Ovary (tissue), 7 donors: ENCODE measurements at regions not wholly inside any gene's neighbourhood (a gene's known extent, or its start where the extent isn't known, plus 50 kb on each side); places are given as distances from the start of the nearest gene placed in this dataset.
"Not testable (repeated sequence)": the region's sequence is repeated elsewhere in the genome, so short reads cannot be mapped to it uniquely, and the experiment has no call there.

Experiments used
- DNase-seq, 5 donors: peaks; one replicate each; pipeline ENCODE4 v3.0.0-alpha.2; 2019 to 2020
- H3K27ac ChIP-seq, 2 donors: fragments of 200-600 bp; one replicate each; pipeline versions ENCODE4 v1.5.1 to v1.8.0; 2019 to 2022
- H3K27me3 ChIP-seq: fragments of 200-600 bp; one replicate; pipeline ENCODE4 v1.8.0; 2022
- H3K36me3 ChIP-seq: fragments of 200-600 bp; sonication (generic); one replicate; pipeline ENCODE4 v1.5.1; 2019
- H3K4me1 ChIP-seq: one replicate; pipeline ENCODE4 v1.8.1; 2013; ENCODE audit warnings: mild to moderate bottlenecking, moderate library complexity; ENCODE audit not compliant: insufficient read depth
- H3K4me3 ChIP-seq: fragments of 200-600 bp; sonication (generic); one replicate; pipeline ENCODE4 v1.5.1; 2017
- H3K9me3 ChIP-seq, 2 donors: fragments of 200-600 bp in 1 of 2; sonication (generic) in 1 of 2; one replicate each; pipeline versions ENCODE4 v1.5.1 to v1.8.1; 2013 to 2019; ENCODE audit warnings: mild to moderate bottlenecking in 1 of 2, moderate library complexity in 1 of 2
- EP300 ChIP-seq: sonication (generic); formaldehyde crosslinking; IDR thresholded peaks from one replicate; pipeline ENCODE4 v1.6.1; 2017; ENCODE audit warnings: antibody characterized with exemption
- POLR2A ChIP-seq: fragments of 450-650 bp; IDR thresholded peaks from one replicate; pipeline ENCODE4 v1.6.1; 2017; ENCODE audit warnings: antibody characterized with exemption, mild to moderate bottlenecking, moderate library complexity
- WGBS, 3 donors: extraction: QIAGEN DNeasy Blood & Tissue Kit in 1 of 3; methylation state at CpG; one replicate each; pipeline versions ENCODE4 v1.1.5 to v1.1.7; 2013 to 2017; 5-methylcytosine and 5-hydroxymethylcytosine counted together
- intact Hi-C, 4 donors: fragments of 100-400 bp; cut with DNase I; formaldehyde crosslinking; loops; one replicate each; pipeline versions ENCODE4 v1.11.0 to v1.15.1; 2022 to 2023
- TF ChIP-seq, protein P1 (sequence below), 3 donors: fragments of 450-650 bp in 2 of 3; fragments of 200-600 bp in 1 of 3; IDR thresholded peaks; one replicate each; pipeline versions ENCODE4 v1.5.1 to v1.8.0; 2016 to 2022; ENCODE audit warnings: antibody characterized with exemption in 3 of 3, mild to moderate bottlenecking in 1 of 3
- donor health status: DM: no; HTN: no; CAD: no; lungs with moderate emphysema.
- donor health status: DM: no; HTN: no; CAD: no.
- donor health status: Bipolar disorder and iron deficiency.
- donor health status: DM: no; HTN: no; CAD: no.
- donor health status: DM: yes; HTN: yes; CAD: no.

DNA sequence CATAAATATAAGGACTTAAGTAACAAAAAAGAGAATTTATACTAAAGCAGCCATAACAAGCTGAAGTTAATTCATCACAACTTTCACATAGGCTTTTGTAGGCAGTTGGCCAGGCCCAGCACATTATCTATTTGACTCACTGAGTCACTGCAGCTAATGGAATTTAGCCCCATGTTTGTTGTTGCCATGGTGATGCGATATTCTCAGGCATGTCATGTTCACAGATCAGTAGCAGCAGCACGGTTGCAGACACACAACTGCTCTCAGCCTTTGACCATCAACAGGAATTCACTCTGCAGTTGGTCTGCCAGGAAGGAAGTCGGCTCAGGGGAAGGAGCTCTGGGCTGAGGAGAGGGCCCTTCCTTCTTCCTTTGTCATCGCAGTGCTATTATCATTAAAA lies 639.8 kb downstream of the TMEM182 start:
- H3K4me3 ChIP-seq = no peak overlapping the region
- TF ChIP-seq, protein P1, sequence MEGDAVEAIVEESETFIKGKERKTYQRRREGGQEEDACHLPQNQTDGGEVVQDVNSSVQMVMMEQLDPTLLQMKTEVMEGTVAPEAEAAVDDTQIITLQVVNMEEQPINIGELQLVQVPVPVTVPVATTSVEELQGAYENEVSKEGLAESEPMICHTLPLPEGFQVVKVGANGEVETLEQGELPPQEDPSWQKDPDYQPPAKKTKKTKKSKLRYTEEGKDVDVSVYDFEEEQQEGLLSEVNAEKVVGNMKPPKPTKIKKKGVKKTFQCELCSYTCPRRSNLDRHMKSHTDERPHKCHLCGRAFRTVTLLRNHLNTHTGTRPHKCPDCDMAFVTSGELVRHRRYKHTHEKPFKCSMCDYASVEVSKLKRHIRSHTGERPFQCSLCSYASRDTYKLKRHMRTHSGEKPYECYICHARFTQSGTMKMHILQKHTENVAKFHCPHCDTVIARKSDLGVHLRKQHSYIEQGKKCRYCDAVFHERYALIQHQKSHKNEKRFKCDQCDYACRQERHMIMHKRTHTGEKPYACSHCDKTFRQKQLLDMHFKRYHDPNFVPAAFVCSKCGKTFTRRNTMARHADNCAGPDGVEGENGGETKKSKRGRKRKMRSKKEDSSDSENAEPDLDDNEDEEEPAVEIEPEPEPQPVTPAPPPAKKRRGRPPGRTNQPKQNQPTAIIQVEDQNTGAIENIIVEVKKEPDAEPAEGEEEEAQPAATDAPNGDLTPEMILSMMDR (IDR thresholded peaks at IDR 0.05) = no peak
- TF ChIP-seq POLR2A (no peak), EP300 (no peak)
- no peaks in the 10 kb centered on the region for H3K27me3 ChIP-seq
- no peaks in the 10 kb centered on the region for H3K4me1 ChIP-seq
- no peak for DNase-seq
- 11 to 25% (median 18%) methylated on average over 4 of the region's 4 CpGs for WGBS, 3 donors
- intact Hi-C loops = no loop called here
- H3K36me3 ChIP-seq = no peaks in the 10 kb centered on the region
- no peaks in the 10 kb centered on the region for H3K9me3 ChIP-seq
- no peak overlapping the region for H3K27ac ChIP-seq

DNA sequence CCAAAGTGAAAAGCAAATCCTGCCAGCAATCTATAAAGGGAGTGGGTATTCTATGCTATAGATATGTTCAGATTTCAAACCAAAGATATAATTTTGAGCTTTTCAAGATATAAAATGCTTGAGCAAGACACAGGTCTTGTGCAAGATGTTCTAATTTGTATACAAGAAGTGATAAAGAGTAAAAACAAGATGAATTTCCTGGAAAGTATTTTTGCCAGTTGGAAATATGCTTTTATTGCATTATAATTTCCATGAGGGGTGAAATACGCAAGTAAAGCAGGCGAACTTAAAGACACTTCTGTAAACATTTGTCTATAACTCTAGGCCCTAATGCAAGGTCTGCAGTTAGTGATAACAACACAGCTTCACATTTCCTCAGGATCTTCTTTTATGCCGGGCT lies 640.5 kb downstream of the TMEM182 start:
- no peak for DNase-seq
- no peak overlapping the region for H3K27ac ChIP-seq
- no peaks in the 10 kb centered on the region for H3K27me3 ChIP-seq
- TF ChIP-seq POLR2A = no peak
- TF ChIP-seq, protein P1 (IDR thresholded peaks at IDR 0.05) = no peak
- TF ChIP-seq EP300 = no peak
- no peaks in the 10 kb centered on the region for H3K9me3 ChIP-seq
- H3K4me1 ChIP-seq = no peaks in the 10 kb centered on the region
- WGBS, 3 donors = 62 to 89% (median 76%) methylated on average over 3 of the region's 3 CpGs
- intact Hi-C loops = no loop called here
- no peaks in the 10 kb centered on the region for H3K36me3 ChIP-seq
- H3K4me3 ChIP-seq = no peak overlapping the region

DNA sequence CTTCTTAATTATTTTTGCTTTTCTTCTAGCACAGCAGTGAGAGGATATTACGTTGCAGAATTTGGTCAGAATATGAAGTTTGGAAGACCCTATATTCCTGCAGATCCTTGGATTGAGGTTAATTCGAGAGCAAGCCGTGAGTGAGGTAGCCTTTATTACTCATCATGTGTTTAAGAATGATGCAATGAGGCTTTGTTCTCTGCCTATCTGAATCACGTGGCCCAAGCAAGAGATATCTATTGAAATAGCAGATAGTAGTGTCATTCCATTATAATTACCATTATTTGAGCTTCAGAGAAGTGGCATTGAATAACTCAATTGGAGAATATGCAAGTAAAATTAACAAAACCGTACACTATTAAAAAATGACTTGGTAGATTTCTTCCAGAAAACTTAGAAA lies 641.1 kb downstream of the TMEM182 start:
- 67 to 77% (median 75%) methylated on average over 5 of the region's 5 CpGs for WGBS, 3 donors
- no peaks in the 10 kb centered on the region for H3K9me3 ChIP-seq
- H3K27ac ChIP-seq = no peak overlapping the region
- H3K36me3 ChIP-seq = no peaks in the 10 kb centered on the region
- DNase-seq = no peak
- TF ChIP-seq EP300 = no peak
- TF ChIP-seq POLR2A = no peak
- TF ChIP-seq, protein P1 (IDR thresholded peaks at IDR 0.05) = no peak
- no peaks in the 10 kb centered on the region for H3K27me3 ChIP-seq
- H3K4me3 ChIP-seq = no peak overlapping the region
- H3K4me1 ChIP-seq = no peaks in the 10 kb centered on the region
- intact Hi-C loops = no loop called here

DNA sequence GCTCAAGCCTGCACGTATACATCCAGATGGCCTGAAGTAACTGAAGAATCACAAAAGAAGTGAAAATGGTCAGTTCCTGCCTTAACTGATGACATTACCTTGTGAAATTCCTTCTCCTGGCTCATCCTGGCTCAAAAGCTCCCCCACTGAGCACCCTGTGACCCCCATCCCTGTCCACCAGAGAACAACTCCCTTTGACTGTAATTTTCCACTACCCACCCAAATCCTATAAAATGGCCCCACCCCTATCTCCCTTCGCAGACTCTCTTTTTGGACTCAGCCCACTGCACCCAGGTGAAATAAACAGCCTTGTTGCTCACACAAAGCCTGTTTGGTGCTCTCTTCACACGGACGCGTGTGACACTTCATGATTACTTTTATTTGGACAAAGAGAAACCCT lies 641.6 kb downstream of the TMEM182 start:
- 84 to 87% (median 86%) methylated on average over 5 of the region's 5 CpGs for WGBS, 3 donors
- H3K27ac ChIP-seq, H3K9me3 ChIP-seq, H3K27me3 ChIP-seq, H3K4me1 ChIP-seq, H3K36me3 ChIP-seq, intact Hi-C loops, H3K4me3 ChIP-seq, DNase-seq: not testable (repeated sequence)

DNA sequence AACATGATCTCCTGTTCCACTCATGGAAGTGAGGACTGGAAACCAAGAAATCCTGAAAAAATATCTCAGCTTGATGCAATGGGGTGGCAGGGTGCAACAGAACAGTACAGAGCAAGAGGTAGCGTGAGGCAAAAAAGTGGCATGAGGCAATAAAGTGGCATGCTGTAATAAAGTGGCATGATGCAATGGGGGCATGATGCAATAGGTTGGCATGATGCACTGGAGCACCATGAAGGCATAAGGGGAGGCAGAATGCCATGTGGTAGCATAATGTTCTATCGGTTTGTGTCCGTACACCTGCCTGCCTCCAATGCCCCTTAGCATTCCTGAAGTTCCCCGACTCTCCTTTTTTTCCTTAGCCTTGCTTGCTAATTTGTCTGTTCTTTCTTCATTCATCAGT lies 648.4 kb downstream of the TMEM182 start:
- no peak for DNase-seq
- TF ChIP-seq POLR2A (no peak), EP300 (no peak)
- TF ChIP-seq, protein P1 (IDR thresholded peaks at IDR 0.05) = no peak
- 90 to 95% (median 91%) methylated on average over 4 of the region's 4 CpGs for WGBS, 3 donors
- no peaks in the 10 kb centered on the region for H3K4me1 ChIP-seq
- no peak overlapping the region for H3K27ac ChIP-seq
- H3K27me3 ChIP-seq = no peaks in the 10 kb centered on the region
- intact Hi-C loops = no loop called here
- no peaks in the 10 kb centered on the region for H3K9me3 ChIP-seq
- H3K36me3 ChIP-seq = no peaks in the 10 kb centered on the region
- H3K4me3 ChIP-seq = no peak overlapping the region
